GM18861 (cell line): ENCODE measurements at regions not wholly inside any gene's neighbourhood (a gene's known extent, or its start where the extent isn't known, plus 50 kb on each side); places are given as distances from the start of the nearest gene placed in this dataset.
A peak's percentile ranks its signal among the peaks of the same experiment; 100 is the strongest.
"Not testable (repeated sequence)": the region's sequence is repeated elsewhere in the genome, so short reads cannot be mapped to it uniquely, and the experiment has no call there.

ENCODE experiments used
- ATAC-seq: cut with Tn5 transposase; IDR thresholded peaks from one replicate; pipeline ENCODE4 v1.9.1; 2021; ENCODE audit not compliant: unreplicated experiment

DNA sequence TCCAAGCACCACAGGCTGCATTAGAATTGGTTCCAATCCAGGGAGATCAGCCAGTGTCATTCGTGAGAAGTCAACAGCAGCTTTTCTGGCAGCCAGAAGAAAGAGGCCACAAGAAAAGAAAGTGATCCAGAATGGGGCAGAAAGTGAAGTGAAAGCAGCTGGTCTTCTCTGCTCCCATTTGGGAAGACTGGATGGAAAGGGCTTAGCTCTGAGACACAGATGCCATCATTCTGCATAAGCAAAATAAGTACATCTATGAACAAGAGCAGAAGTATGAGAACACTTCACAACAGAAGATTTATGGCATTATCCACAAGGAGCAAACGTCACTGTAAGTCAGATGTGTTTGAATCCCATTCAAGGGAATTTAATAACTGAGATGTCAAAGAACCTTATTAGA is 326.5 kb upstream of the ESRRG start:
- ATAC-seq, result no peak

DNA sequence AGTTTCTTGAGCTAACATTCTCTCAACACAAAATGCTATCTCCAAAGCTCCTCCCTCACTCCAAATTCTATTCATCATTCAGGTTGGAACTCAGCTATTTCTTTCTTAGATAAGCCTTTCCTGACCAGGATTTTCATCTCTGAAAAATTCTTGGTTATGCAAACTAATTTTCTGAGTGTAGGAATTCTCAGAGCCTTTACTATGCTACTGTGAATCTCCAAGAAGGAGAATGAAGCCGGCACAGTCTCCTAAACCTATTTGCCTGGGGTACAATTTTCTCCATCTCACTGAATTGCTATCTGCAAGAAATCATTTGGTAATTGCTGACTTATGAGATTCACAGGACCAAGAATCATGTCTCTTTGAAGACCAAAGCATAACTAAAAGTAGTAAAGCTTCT is 325.9 kb upstream of the ESRRG start:
- no peak for ATAC-seq

DNA sequence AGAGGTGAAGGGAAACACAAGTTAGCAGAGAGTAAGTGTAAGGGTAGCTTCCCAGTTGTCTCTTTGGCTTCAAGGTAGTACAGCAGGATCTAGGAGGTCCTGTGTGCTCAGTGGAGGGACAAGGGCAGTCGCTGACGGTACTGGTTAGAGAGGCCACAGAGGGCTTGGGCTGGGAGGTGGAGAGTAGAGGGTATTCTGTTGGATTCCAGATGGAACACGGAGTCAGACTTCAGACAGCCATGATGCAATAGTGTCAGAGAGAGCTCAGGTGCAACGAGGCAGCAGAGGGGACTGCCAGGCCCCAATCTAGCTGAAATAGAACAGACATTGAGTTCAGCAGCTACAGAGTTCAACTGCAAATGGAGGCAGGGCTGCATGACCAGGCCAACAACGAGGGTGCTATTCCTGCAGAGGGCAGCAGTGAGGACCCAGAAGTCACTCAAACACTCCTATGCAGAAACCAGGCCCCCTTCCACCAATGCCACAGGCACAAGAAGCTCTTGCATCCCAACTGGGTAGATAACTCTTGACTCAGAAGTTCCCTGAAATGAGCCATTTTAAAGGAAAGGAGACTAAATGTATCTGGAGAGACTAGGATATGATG is 325.0 kb upstream of the ESRRG start:
- ATAC-seq, result no peak

DNA sequence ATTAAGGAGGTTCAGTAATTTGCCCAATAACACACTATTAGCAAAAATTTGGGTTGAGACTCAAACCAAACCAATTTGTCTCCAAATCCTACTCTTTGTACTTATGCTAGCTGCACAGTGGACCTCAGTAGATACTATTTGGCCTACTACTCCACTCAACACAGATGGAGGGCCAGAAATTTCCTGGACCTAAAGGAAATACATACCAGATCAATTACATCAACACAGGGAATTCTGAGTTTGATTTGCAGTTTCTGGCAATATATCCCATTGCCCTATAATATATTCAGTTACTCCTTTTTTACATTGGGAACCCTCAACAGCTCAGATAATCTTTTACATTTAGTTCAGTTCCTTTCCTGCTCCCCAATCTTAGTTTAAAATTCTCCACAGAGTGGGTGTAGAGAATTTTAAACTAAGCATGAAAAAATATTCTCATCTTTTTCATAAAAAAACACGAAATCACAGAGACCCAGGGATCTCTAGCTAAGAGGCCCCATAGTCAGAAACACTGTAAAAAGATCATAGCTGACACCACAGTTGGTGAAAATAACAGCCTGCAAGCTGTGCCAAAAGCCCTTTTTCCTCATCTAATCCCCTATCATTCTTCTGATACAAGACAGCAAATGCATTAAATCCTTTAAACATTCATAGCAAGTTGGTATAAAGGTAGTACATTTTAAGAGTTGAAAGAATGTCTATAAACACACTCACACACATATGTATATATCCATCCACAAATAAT is 317.7 kb upstream of the ESRRG start:
- ATAC-seq, result no peak

DNA sequence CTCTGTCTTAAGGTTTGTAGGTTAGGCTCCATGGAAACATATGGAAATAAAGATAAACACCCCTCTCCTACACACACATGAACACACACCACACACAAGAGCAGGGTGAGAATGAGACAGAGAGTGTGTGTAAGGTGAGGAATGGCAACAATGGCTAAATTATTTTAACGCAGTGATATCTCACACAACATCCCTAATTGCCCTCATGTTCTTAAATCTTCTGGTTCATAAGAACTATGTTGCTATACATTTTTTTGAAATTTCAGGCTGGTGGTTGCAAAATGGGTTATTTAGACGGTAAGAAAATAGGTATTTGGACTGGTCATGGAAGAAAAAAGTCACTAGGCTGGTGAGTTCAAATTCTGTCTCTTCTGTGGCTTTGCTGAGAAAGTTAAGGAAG is 316.7 kb upstream of the ESRRG start:
- no peak for ATAC-seq

DNA sequence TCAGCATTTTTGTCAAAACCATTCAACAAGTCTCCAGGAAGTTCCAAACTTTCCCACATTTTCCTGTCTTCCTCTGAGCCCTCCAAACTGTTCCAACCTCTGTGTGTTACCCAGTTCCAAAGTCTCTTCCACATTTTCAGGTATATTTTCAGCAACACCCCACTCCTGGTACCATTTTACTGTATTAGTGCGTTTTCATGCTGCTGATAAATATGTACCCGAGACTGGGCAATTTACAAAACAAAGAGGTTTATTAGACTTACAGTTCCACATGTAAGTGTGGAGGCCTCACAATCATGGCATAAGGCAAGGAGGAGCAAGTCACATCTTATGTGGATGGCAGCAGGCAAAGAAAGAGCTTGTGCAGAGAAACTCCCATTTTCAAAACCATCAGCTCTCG is 315.9 kb upstream of the ESRRG start:
- ATAC-seq, result not testable (repeated sequence)

DNA sequence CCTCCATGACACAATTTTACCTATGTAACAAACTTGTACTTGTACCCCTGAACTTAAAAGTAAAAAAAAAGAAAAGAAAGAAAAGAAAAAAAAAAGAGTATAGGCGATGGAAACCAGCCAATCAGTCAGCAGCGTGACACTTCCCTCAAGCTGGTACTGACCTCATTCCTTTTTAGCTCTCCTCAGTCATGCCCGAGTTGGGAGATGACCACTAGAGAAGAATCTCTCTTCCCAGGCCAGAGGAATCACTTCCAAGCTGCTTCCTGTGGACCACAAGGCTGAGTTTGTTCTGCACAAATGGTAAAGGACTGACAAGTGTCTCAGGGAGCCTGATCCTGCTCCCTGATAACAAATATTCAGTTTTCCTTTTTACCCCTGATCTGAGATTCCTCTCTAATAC is 313.5 kb upstream of the ESRRG start:
- ATAC-seq, result no peak

DNA sequence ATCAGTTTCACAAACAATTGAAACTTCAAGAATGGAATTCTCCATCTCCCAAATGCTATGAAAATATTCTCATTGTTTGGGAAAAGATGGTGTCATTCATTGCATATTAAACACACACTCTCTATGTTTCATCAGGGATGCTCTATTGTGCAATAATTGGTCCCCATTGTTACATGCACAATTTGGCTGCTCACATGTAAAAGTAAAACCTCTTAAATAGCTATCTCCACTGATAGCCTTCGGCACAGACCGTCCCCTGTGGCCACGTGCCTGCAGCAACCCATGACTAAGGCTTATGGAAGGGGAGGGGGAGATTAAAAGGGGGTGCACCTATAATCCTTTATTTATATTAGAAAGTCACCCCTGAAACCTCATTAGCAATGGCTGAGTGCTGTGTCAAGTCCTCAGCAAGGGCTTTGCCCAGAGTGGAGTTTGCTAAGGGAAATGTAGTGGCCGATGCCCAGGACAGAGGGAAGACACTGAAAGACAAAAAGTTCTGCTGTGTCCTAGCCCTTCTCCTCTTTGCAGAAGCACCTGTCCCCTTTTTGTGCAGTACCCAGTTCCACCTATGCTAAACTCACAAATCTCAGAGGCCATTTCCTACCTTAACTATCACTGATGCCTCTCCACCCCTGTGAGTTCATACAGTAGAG is 309.6 kb upstream of the ESRRG start:
- no peak for ATAC-seq

DNA sequence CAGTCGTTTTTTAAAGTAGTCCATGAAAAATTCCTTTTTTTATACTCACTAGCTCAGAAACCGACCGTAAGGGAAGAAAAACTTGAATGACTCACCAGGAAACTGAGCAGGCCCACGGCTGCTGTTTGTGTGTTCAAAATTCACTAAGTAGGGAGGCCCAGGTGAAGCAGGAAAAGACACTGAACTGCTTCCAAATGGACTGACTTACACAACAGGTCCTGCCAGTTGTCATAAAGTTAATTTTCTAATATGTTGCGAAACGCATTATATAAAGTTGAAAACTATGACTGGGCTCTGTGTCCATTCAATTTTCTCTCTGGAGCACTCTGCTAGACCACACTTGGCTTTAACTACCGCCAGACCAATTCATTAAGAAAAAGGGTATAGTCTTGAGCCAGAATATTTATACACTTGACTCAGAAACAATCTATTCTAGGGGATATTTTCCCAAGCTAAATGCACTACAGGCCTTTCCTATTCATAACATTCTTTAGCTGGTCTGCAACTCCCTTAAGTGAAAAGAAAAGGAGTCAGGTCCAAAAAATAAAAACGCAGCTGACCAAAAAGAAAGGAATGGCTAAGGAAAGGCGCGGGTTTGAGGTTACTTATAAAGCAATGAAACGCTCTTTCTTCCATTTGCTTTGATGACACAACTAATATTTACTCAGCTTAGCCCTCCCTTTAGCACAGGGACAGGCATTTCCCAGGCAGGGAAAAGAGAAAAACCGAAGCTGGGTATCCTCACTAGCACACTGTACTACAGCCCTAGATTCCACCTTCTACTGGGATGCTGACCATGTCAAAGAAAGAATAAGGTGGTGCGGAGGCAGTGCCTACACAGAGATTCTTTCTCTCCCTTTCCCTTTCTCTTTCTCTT is 306.3 kb upstream of the ESRRG start:
- ATAC-seq, result no peak

DNA sequence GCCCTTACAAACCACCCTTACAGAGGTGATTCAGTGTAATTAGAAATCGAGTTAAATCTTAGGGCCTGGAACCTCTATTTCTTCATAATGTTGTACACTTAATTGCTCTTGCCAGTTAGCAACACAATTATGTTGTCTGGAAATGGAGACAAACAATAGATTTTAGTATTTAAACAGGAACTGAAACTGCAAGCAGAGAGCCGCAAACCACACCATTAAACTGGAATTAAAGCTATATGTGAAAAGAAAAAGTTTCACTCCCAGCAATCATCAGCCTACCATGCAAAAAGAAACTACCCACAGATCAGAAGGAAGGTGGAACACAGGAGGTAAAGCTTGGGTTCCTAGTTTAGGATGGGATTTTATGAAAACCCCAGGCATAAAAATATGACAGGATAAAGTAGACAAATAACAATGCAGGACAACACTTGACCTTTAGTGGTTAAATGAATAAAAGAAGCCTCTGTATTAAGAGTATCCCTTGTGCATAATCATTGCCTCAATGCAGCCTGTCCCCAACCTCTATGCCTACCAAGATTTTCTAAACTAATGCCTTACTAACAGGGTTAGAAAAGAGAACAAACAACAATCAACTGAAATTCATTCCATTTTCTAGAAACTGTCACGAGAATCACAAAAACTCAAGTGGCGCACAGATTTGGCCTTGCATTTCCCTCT is 304.3 kb upstream of the ESRRG start:
- peak; percentile 99 for ATAC-seq

DNA sequence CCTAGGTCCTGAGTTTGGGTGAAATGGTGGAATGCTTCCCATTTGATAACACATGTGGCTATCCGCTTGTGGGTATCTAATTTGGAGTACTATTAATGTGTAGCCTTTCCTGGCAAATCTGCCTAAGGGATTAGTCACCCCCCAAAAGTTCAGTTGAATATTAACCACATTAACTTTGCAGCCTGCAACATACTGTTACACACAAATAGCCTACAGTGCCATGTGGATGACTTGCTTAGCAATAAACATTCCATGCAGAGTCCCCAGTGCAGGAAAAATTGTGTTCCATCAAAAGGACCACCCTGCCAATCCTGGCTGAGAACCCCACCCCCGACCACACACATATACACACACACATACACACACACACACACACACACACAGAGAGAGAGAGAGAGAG is 303.3 kb upstream of the ESRRG start:
- no peak for ATAC-seq

DNA sequence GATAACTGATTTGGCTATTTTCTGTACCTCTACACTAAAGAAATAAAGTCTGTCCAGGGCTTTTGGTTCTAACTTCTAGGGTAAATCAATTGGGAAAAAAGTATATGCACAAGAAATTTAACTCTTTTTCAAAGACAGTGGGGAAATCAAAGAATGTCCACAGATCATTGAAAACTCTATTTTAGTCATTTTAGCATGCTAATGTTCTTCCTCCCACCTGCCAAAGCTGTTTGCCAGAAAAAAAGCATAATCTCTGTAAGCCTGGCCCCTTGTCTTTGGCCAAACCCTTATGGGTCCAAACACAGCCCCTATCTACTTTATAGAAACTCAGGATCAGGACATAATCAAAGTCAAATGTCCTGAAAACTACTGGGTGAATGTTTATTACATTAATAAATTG is 302.2 kb upstream of the ESRRG start:
- no peak for ATAC-seq

DNA sequence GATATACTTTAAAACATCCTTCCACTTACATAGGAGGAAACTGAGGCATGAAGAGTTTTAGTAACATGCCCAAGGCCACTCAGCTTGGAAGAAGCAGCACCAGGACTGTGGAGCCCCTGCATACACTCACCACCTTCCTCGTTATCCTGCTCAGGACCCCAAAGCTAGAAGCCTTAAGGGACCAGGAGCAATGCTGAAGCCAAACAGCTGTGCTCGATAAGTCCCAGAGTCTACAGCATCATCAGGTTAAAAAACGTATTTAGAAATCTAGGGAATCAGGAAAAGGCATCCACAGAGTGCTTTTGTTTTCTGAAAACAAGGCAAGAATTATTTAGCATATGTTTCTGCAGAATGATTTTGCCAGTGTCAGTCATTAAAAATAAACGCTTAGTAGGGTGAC is 301.7 kb upstream of the ESRRG start:
- ATAC-seq, result no peak

DNA sequence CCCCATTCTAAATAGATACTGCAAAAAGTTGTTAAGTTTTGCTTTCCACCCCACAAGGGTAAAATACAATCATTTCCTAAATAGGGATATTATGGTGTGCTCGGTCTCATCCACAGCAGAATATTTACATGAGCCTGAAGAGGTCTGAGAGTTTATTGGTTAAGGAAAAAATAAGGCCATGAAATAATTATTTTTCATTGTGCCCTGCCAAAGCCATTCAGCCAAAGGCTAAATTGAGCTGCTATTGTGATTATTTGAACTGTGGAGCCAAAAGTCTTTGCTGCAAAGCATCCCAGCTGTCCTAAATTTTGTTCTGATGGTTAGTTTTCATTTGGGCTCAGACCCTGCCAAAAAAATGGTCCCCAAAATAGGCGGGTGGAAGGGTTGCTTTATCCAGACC is 298.7 kb upstream of the ESRRG start:
- ATAC-seq, result no peak

DNA sequence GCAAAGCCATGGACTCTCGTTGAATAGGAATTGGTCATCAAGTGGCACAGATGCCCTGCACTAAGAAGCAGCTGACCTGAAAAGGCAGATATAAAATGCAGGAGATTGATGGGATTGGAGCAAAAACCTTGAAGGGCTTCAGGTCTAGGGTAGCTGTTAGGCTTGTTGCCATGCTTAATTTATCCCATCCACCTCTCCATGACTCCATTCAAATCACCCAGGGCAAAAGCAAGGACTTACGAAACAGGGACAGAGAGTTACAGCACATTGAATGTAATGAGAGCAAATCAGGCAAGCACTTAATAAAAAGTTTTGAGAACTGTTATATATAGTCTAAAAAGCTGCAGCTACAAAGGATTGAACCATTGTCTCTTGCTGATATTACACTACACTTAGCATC is 298.2 kb upstream of the ESRRG start:
- no peak for ATAC-seq

DNA sequence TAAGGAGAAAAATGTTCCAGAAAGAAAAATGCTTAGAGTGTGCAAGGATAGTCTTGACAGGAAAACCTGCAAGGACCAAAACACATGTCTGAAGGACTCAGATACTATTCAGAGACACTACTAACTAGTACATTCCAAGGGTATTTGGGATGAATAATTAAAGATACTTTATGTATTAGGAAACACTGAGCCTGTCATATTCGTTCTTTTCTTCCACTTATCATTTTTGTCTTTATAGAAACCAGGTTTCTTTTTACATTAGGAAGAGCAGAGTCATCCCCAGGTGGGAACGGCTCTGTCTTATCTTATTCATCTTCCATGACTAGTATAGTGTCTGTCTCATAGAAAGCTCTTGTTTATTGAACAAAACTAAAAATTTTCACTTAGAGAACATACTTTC is 296.2 kb upstream of the ESRRG start:
- ATAC-seq, result no peak

DNA sequence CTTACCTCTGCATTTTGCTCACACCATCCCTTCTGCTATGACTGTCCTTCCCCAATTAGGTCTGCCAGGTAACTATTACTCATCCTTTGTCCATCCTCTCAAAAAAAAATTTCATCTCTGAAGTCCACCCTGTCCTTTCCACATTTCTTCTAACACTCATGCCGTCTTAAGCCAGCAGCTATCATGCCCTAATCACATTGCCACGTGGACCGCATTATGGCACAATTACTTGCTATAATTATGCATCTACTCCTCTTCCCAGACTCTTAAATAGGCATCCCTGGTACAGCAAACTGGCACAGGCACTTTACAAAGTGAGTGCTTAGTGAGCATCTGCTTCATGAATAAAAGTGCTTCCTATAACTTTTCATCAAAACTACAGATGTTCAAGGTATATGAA is 295.4 kb upstream of the ESRRG start:
- no peak for ATAC-seq

DNA sequence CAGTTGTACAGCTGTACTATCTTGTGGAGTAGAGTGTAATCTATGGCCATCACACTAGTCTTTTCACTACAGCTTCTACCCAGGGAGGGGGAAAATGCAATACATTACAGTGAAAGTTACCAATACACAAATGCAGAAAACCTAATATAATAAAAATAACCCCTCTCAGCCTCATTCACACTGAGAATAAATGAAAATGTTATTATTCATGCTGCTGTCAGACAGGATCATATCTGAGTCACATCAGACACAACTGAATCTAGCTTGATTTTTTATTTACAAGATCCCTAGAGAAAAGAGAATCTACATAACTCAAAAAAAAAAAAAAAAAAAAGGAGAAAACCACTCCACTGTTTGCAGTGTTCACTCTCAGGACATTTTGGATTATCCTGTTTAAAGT is 293.9 kb upstream of the ESRRG start:
- no peak for ATAC-seq

DNA sequence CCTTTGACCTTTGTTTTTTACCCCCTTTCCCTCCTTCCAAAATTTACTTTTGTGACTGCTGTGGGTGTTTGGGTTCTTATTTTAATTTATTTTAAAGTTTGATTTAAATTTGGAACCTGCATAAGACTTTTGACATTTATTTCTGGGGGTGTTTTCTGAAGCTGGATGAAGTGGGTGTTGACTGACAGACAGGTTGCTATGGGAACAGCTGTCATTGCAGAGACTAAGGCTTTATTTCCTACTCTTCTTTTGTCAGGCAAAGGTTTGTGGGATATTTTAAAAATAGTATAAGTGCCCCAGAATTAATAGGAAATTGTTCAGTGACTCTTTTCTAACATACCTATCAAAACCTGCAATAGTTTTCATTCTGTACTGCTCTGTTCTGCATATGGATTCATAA is 290.8 kb upstream of the ESRRG start:
- ATAC-seq, result no peak

DNA sequence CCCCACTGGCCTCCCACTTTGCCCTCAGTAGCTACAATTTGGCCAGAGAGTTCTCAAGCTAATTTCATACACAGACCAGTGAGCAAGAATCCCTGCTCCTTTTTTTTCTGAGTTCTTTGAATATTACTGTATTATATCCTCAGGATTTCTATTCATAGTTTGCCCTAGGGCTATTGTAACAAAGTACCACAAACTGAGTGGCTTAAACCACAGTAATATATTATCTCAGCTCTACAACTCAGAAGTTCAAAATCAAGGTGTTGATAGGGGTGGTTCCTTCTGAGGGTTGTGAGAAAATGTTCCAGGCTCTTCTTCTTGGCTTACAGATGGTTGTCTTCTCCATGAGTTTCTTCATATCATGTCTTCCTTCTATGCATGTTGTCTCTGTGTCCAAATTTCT is 289.4 kb upstream of the ESRRG start:
- no peak for ATAC-seq

DNA sequence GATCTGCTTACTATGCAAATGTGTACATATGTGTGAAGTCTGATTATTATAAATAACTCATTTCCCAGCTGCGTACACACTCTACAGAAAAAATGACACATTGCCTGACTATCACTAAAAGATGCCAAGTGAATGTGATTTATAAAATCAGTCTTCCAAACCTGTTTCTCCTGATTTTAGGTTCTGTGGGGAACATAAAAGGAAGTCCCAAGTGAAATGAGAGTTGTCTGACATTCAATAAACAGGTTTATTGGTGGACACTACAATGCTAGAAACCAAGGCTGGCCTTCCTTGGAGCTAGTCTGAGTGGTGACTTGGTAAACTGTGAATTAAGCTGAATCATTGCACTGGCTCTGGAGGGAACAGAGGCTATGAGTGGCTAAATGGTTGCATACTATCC is 287.9 kb upstream of the ESRRG start:
- ATAC-seq, result no peak
